NCI-H526 treated with DMSO at 0.1 percent for 48 hours (cell line): ENCODE measurements at regions not wholly inside any gene's neighbourhood (a gene's known extent, or its start where the extent isn't known, plus 50 kb on each side); places are given as distances from the start of the nearest gene placed in this dataset.

ENCODE experiments used
- DNase-seq: peaks from one replicate; lab custom pipeline; 2025; lab: John Stamatoyannopoulos, UW

- no peak for DNase-seq
Measured at GRCh38 chr9:103919605-103920209, 174.4 kb upstream of the SMC2 start.

DNA sequence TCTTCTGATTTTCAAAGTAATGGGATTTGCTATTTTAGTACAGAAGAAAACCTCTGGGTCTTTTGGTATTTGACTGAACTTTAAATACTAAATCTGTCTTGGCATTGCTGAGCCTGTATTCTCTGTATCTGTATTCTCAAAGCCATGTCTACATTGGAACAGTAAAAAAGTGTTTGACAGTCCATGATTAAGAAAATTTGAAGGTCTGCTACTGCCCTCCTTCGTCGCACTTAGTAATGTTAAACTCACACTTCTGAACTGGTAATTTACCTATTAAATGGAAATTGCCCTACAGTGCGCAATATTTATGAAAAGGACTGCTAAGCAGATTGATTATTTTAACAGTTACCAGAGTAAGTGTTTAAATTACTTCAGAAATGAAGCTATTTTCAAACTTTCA is 165.7 kb upstream of the SMC2 start:
- no peak for DNase-seq

- no peak for DNase-seq
Measured at GRCh38 chr9:103941104-103941503, 153.0 kb upstream of the SMC2 start.

GRCh38 chr9:103942200-103942599 is 151.9 kb upstream of the SMC2 start:
- DNase-seq, result no peak

DNA sequence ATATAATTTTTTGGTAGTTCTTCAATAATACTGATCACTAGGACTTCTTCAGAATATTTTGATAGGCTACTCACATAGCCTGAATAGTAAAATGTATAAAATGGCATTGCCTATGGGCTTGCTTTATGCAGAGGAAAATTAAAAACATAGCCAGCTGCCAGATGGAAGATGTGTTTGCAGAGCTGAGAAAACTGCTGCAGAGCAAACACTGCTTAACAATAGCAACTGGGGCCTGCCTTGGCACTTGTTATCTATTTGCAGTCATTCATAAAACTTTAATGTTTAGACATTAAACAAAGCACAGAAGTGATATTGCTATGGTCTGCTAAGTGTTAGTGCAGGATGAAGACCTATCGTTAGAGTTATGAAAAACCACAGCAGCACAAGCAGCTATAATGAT is 151.5 kb upstream of the SMC2 start:
- peak; percentile 30 for DNase-seq

- no peak for DNase-seq
Measured at GRCh38 chr9:103949096-103949495, 145.0 kb upstream of the SMC2 start.

DNA sequence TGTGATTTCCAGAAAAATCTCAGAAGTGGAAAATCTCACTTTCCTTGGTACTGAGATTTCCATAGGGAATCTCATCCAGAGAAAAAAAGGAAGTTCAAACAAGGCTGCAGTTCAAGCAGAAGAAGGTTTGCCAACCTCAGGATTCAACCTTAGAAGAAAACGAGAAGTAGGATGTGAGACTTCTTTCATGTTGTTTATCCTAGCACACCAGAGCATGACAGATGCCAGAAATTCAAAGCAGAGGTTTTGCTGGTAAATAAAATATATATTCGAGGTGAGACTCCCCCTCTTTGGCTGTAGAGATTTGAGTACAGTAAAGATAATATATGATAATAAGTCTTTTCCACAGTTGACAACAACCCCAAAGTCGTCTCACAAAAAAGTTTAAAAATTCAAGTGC is 116.9 kb upstream of the SMC2 start:
- DNase-seq, result no peak

DNA sequence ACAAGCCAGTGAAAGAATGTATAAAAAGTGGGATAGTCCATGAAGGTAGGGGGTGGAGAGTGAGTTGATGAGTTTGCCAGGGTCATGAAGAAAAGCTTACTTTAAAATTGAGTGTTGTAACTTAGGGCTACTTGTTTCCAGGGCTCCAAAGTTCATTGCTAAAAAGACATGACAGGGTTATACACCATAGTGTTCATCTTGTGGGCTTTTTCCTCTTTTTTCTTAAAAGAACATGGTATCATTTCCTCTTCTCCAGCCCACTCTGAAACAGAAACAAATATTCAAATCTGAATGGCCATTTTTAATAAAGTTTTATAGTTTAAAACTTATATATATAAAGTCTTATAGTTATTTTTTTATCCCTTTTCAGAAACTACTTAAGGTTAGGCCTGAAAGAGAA is 115.7 kb upstream of the SMC2 start:
- no peak for DNase-seq

DNA sequence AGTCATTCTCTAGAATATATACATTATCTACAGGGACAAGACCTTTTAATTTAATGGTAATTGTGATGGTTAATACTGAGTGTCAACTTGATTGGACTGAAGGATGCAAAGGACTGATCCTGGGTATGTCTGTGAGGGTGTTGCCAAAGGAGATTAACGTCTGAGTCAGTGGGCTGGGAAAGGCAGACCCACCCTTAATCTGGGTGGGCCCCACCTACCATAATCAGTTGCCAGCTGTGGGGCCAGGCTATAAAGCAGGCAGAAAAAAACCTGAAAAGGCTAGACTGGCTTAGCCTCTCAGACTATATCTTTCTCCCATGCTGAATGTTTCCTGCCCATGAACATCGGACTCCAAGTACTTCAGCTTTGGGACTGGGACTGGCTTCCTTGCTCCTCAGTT is 112.2 kb upstream of the SMC2 start:
- no peak for DNase-seq

DNA sequence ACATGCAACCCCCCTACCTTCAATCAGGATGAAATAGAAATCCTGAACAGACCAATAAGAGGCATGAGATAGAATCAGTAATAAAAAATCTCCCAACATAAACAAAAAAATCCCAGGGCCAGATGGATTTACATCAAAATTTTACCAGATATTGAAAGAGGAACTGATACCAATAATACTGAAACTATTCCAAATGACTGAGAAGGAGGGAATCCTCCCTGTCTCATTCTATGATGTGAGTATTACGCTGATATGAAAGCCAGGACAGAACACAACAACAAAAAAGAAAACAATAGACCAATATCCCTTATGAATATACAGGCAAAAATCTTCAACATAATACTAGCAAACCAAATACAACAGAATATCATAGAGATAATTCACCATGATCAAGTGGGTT is 109.0 kb upstream of the SMC2 start:
- DNase-seq, result no peak

DNA sequence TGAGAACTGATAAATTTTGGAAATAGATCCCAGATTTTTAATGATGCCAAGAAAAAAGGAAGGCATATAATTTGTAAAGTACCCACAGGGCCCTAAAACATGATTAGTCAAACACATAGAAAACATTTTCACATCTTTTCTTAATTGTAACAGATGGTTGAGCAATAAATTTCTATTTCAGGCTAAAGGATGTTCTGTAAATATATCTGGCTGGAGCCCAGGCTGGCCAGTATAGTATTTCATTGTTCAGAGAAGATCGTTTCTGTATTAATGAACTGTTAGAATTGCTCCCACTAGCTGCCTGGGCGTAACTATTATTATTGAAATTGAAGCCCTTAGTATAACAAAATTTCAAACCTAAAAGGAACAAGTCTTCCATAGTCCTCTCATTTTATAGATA is 105.3 kb upstream of the SMC2 start:
- no peak for DNase-seq

GRCh38 chr9:103990311-103990710 is 103.8 kb upstream of the SMC2 start:
- no peak for DNase-seq

GRCh38 chr9:103991001-103991400 is 103.1 kb upstream of the SMC2 start:
- no peak for DNase-seq

GRCh38 chr9:103991698-103992097 is 102.4 kb upstream of the SMC2 start:
- DNase-seq, result no peak

DNA sequence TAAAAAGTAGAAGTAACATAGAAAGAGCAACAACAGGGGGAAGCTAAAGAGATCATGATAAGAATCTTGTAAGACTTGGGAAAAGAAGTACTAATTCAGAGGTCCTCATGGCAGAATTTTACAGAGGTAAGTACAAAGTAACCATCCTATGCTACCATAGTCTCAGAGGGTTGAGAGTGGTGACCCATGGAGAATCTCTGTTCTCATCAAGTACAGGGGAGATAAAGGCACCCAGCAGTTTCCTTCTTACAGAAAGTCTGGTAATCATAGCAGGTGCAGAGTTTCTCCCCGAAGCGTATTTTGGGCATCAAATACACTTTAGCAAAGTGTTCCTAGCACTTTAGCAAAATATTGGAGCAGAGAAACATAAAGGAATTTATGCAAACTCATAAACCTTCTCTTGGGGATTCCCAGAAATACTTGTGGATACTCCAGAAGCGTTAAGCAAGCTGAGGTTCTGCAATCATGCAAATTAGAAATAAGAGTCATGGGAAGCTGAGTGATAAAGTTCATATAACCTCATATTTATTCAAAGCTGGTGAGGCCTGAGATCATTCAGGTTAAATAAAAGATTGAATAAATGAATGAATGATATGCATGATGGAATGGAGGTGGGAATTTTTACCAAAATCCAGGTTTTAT is 101.0 kb upstream of the SMC2 start:
- DNase-seq, result peak; percentile 13

GRCh38 chr9:103997856-103998370 is 96.2 kb upstream of the SMC2 start:
- no peak for DNase-seq

DNA sequence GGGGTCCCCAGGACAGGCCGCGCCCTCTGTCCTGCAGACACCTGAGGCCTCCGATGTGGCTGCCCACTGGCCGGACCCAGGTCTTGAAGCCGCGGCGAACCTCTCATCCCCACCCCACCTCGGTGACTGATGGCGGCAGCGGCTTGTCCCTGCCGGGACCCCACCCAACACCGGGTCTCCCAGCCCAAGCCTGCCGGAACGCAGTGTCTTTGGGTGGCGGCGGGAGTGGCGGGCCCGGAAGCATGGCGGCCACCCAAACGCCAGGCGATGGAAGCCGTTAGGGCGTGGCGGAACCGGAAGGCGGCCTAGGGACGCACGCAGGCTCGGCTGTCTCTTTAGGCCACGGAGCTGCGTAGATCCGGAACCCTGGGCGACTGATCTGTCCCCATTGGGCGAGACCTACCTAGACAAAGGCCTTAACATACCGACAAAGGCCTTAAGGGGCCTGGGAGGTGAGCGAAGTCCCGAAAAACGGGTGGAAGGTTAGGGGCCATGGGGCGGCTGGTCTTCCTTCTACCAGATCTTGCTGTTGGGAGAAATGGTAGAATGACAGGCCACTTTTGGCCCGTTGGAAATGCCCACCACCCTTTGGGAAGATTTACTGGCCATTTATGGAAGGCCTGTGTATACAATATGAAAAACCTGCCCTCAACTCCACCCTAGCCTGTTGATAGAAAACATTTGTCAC is 94.6 kb upstream of the SMC2 start:
- no peak for DNase-seq

GRCh38 chr9:104009826-104010225 is 84.3 kb upstream of the SMC2 start:
- no peak for DNase-seq

DNA sequence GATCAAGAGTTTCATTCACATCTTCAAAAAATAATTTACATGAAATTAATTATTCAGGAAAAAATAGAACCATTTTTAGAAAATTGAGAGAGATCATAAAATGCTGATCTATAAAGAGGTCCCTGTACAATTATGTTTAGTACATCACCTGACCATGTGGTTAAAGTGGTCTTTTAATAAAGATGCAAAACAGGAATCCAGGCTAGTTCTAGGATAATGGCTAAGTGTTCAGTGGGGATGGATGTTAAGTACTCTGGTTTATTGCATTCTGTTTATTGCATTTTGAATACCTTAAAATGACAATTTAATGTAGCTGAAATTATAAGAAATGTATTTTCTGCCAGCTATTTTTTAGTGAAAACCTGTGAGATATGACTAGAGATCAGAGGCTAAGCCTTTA is 72.0 kb upstream of the SMC2 start:
- no peak for DNase-seq

GRCh38 chr9:104025104-104025503 is 69.0 kb upstream of the SMC2 start:
- DNase-seq, result no peak

GRCh38 chr9:104025945-104026344 is 68.2 kb upstream of the SMC2 start:
- DNase-seq, result no peak

GRCh38 chr9:104027295-104027694 is 66.8 kb upstream of the SMC2 start:
- DNase-seq, result no peak

DNA sequence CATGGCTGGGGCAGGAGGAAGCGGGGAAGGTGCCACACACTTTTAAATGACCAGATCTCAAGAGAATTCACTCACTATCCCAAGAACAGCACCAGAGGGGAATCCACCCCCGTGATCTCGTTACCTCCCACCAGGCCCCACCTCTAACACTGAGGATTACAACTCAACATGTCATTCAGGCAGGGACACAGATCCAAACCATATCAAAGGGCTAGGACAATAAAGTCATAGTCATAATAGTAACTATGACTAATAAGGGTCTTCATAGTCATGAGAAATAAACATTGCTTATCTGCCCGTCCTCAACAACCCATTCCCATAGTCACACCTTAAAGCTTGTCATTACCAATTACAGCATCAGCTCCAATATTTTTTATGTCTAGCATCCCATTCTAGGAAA is 65.3 kb upstream of the SMC2 start:
- DNase-seq, result no peak
